ENCODE measurements at regions not wholly inside any gene's neighbourhood (a gene's known extent, or its start where the extent isn't known, plus 50 kb on each side); places are given as distances from the start of the nearest gene placed in this dataset.

- TF ChIP-seq CTCF (IDR thresholded peaks at IDR 0.05), result no peak
- TF ChIP-seq EP300 (IDR thresholded peaks at IDR 0.05), result no peak
- no peak for TF ChIP-seq CEBPB (IDR thresholded peaks at IDR 0.05)
- no peak for TF ChIP-seq BCL3 (IDR thresholded peaks at IDR 0.05)
- no peak for TF ChIP-seq USF2 (IDR thresholded peaks at IDR 0.05)
- TF ChIP-seq CBX8 (IDR thresholded peaks at IDR 0.05), result no peak
- TF ChIP-seq MAFK (IDR thresholded peaks at IDR 0.05; ENCODE audit: partially characterized antibody), result no peak
- no peak for TF ChIP-seq KDM5A (IDR thresholded peaks at IDR 0.05)
- TF ChIP-seq JUN (IDR thresholded peaks at IDR 0.05), result no peak
- no peak for TF ChIP-seq RFX5 (IDR thresholded peaks at IDR 0.05)
- no peak for TF ChIP-seq MAZ (IDR thresholded peaks at IDR 0.05; ENCODE audit: borderline replicate concordance, low read depth, low read length)
- TF ChIP-seq JUNB (IDR thresholded peaks at IDR 0.05), result no peak
- TF ChIP-seq POLR2A (IDR thresholded peaks at IDR 0.05; ENCODE audit: low read length), result no peak
- TF ChIP-seq HEYL (CRISPR knock-in tag; IDR thresholded peaks at IDR 0.05), result no peak
Observed at GRCh38 chr5:120808606-120809005, 344.5 kb downstream of the PRR16 start.
